HFFc6 (cell line): ENCODE measurements at regions not wholly inside any gene's neighbourhood (a gene's known extent, or its start where the extent isn't known, plus 50 kb on each side); places are given as distances from the start of the nearest gene placed in this dataset.
A peak's percentile ranks its signal among the peaks of the same experiment; 100 is the strongest.

Experiments
- DNase-seq: peaks from one replicate; pipeline ENCODE4 v3.0.0-alpha.2; 2018
- H3K27ac Mint-ChIP-seq: 2 replicates; pipeline ENCODE4 v1.8.0; 2020; ENCODE audit warnings: mild to moderate bottlenecking, mixed read lengths
- H3K27me3 Mint-ChIP-seq: 2 replicates; pipeline ENCODE4 v1.8.0; 2021; ENCODE audit warnings: mild to moderate bottlenecking, moderate library complexity, mixed read lengths; ENCODE audit not compliant: insufficient read depth
- H3K36me3 Mint-ChIP-seq: 2 replicates; pipeline ENCODE4 v1.8.0; 2021; ENCODE audit warnings: low read depth, mixed read lengths
- H3K4me1 Mint-ChIP-seq: 2 replicates; pipeline ENCODE4 v1.8.0; 2020; ENCODE audit warnings: low read depth, mixed read lengths
- H3K4me3 Mint-ChIP-seq: 2 replicates; pipeline ENCODE4 v1.8.0; 2020; ENCODE audit warnings: mild to moderate bottlenecking, moderate library complexity, mixed read lengths
- H3K9me3 Mint-ChIP-seq: 2 replicates; pipeline ENCODE4 v1.8.0; 2020; ENCODE audit warnings: mild to moderate bottlenecking, mixed read lengths
- CTCF ChIP-seq: fragments of 200-600 bp; sonication (generic); IDR thresholded peaks from 2 replicates; pipeline ENCODE4 v1.5.0; 2021; ENCODE audit warnings: antibody characterized with exemption, mild to moderate bottlenecking

GRCh38 chr2:145230546-145230945, 710.6 kb upstream of the ZEB2 start:
- H3K36me3 Mint-ChIP-seq: peaks cover 7% of the 10 kb centered on the region; the same call in 1 of the 2 replicates
- H3K9me3 Mint-ChIP-seq: no peaks in the 10 kb centered on the region
- peak overlapping the region; percentile 65; the same call in 1 of the 2 replicates for H3K27ac Mint-ChIP-seq
- H3K27me3 Mint-ChIP-seq: no peaks in the 10 kb centered on the region
- peak; percentile 35 for DNase-seq
- H3K4me1 Mint-ChIP-seq: peaks cover 54% of the 10 kb centered on the region
- no peak overlapping the region for H3K4me3 Mint-ChIP-seq
- no peak for TF ChIP-seq CTCF

GRCh38 chr2:145228506-145228905, 708.6 kb upstream of the ZEB2 start:
- H3K27me3 Mint-ChIP-seq: no peaks in the 10 kb centered on the region
- peak; percentile 10 for DNase-seq

GRCh38 chr2:145226901-145227300, 707.0 kb upstream of the ZEB2 start:
- H3K27ac Mint-ChIP-seq: no peak overlapping the region
- H3K9me3 Mint-ChIP-seq: no peaks in the 10 kb centered on the region
- no peak for DNase-seq
- no peak for TF ChIP-seq CTCF
- H3K36me3 Mint-ChIP-seq: peaks cover 13% of the 10 kb centered on the region; the same call in 1 of the 2 replicates
- no peak overlapping the region for H3K4me3 Mint-ChIP-seq
- no peaks in the 10 kb centered on the region for H3K27me3 Mint-ChIP-seq
- peaks cover 41% of the 10 kb centered on the region for H3K4me1 Mint-ChIP-seq

More at GRCh38 chr2:145228506-145228905, 708.6 kb upstream of the ZEB2 start:
- peaks cover 48% of the 10 kb centered on the region for H3K4me1 Mint-ChIP-seq
- H3K36me3 Mint-ChIP-seq: peaks cover 13% of the 10 kb centered on the region; the same call in 1 of the 2 replicates
- H3K27ac Mint-ChIP-seq: peak overlapping the region; percentile 71
- no peak for TF ChIP-seq CTCF
- H3K9me3 Mint-ChIP-seq: no peaks in the 10 kb centered on the region
- no peak overlapping the region for H3K4me3 Mint-ChIP-seq

- no peak for TF ChIP-seq CTCF
- Mint-ChIP-seq H3K9me3 (no peaks in the 10 kb centered on the region), H3K36me3 (peaks cover 6% of the 10 kb centered on the region; the same call in 1 of the 2 replicates), H3K27ac (no peak overlapping the region), H3K4me1 (peaks cover 11% of the 10 kb centered on the region; the same call in 1 of the 2 replicates), H3K4me3 (no peak overlapping the region), H3K27me3 (no peaks in the 10 kb centered on the region)
- no peak for DNase-seq
These were observed 701.6 kb upstream of the ZEB2 start for GRCh38 chr2:145221516-145221915.

GRCh38 chr2:145221032-145221431, 701.1 kb upstream of the ZEB2 start:
- DNase-seq: no peak
- no peaks in the 10 kb centered on the region for H3K27me3 Mint-ChIP-seq
- H3K4me1 Mint-ChIP-seq: peaks cover 11% of the 10 kb centered on the region; the same call in 1 of the 2 replicates
- TF ChIP-seq CTCF: no peak
- H3K9me3 Mint-ChIP-seq: no peaks in the 10 kb centered on the region
- peaks cover 6% of the 10 kb centered on the region; the same call in 1 of the 2 replicates for H3K36me3 Mint-ChIP-seq
- no peak overlapping the region for H3K27ac Mint-ChIP-seq
- no peak overlapping the region for H3K4me3 Mint-ChIP-seq
